Skin epidermis (tissue), 12 donors: ENCODE measurements at regions not wholly inside any gene's neighbourhood (a gene's known extent, or its start where the extent isn't known, plus 50 kb on each side); places are given as distances from the start of the nearest gene placed in this dataset.

Experiments used
- H3K27ac ChIP-seq, 21 experiments: fragments of 200-600 bp; sonication (generic) in 11 of 21; one replicate each; pipeline ENCODE4 v1.5.0; 2020; ENCODE audit warnings: mild to moderate bottlenecking in 3 of 21, inconsistent platforms in 2 of 21, moderate library complexity in 2 of 21
- H3K4me3 ChIP-seq, 7 experiments: fragments of 200-600 bp; sonication (generic) in 2 of 7; one replicate each; pipeline ENCODE4 v1.5.0; 2020; ENCODE audit warnings: inconsistent platforms in 2 of 7, mild to moderate bottlenecking in 2 of 7, moderate library complexity in 1 of 7

- Histone ChIP-seq H3K27ac (no peak overlapping the region), H3K4me3 (no peak overlapping the region)
These were observed 160.2 kb downstream of the ZPLD1 start for GRCh38 chr3:102595057-102595456.

GRCh38 chr3:102599819-102600576 is 165.2 kb downstream of the ZPLD1 start:
- H3K4me3 ChIP-seq: no peak overlapping the region
- no peak overlapping the region for H3K27ac ChIP-seq

- Histone ChIP-seq H3K27ac (no peak overlapping the region), H3K4me3 (no peak overlapping the region)
These were observed 170.3 kb downstream of the ZPLD1 start for GRCh38 chr3:102605153-102605552.

- H3K4me3 ChIP-seq: no peak overlapping the region
- no peak overlapping the region for H3K27ac ChIP-seq
These were observed 174.1 kb downstream of the ZPLD1 start for GRCh38 chr3:102608875-102609274.

DNA sequence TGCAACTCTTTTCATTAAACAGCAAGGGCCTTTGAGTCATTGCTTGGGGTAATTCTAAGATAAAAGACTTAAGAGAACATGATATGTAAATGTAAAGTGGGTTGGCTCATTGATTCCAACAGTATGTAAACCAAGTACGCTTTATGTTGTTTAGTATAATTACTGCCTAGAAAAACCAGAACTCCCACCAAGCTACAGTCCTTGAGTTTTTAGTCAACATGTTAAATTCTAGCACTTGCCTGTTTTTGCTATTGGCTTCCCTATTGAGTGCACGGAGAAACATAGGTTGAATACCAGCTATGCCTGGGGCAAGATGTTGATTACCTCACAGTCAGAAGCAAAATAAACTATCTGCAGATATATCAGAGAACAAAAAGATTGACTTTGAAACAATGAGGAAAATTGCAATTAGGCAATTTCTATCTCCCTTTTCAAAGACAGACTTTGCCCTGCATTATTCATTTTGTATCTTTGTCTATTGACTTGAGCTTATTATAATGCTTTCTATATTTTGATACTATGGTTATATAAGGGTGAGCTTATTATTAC is 179.3 kb downstream of the ZPLD1 start:
- Histone ChIP-seq H3K4me3 (no peak overlapping the region), H3K27ac (no peak overlapping the region)

DNA sequence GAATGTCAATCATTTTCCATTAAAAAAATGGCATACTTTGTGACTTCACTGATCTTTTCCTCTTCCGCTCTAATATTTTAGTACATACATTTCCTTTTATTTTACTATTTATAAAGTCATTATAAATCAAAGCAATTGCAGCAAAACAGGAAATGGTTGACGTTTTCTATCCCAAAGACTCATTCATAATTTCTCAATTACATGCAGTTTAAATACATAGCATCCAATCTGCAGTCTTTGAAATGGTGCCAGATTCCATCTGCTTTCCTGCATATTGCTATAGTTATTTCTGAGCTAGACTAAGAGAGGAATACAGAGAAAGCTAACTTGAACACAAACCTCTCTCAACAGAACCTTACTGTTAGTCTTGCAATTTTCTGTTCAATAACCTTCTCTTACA is 179.8 kb downstream of the ZPLD1 start:
- Histone ChIP-seq H3K4me3 (no peak overlapping the region), H3K27ac (no peak overlapping the region)

GRCh38 chr3:102617381-102617780 is 182.6 kb downstream of the ZPLD1 start:
- no peak overlapping the region for H3K27ac ChIP-seq
- no peak overlapping the region for H3K4me3 ChIP-seq

DNA sequence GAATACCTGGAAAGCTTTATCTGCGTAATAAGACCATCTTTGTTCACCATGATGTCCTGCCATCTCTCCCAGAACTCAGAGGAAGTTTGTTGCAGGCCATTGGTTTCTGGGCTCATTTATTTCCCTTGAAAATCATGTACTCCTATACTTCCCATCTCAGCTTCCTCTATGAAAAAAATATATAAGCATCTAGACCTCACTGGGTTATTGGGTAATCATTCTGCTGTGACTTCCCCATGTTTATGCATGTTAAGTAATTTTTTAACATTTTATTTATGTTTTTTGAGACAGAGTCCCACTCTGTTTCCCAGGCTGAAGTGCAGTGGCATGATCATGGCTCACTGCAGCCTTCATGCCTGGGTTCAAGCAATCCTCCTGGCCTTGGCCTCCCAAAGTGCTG is 184.5 kb downstream of the ZPLD1 start:
- H3K27ac ChIP-seq: no peak overlapping the region

GRCh38 chr3:102629943-102630342 is 195.1 kb downstream of the ZPLD1 start:
- Histone ChIP-seq H3K4me3 (no peak overlapping the region), H3K27ac (no peak overlapping the region)

More for the DNA sequence above, 184.5 kb downstream of the ZPLD1 start:
- no peak overlapping the region for H3K4me3 ChIP-seq

DNA sequence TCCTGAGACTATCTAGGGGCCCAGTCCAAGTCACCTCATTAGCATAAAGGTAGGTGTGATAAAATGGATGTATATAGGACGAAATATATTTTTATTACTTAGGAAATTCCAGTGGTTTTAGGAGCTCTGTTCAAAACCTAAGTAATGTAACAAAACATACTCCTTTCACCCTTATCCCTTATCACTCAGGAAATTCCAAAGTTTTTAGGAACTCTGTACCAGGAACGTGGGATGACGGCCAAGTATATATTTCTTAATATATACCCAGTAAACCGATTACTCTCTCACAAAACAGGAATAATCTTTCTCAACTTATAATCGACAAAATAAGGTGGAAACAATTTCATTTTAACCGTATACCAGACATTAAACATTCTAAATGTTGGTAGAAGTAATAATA is 195.7 kb downstream of the ZPLD1 start:
- no peak overlapping the region for H3K4me3 ChIP-seq

GRCh38 chr3:102643546-102643945 is 208.7 kb downstream of the ZPLD1 start:
- no peak overlapping the region for H3K4me3 ChIP-seq
- H3K27ac ChIP-seq: no peak overlapping the region

More for the DNA sequence above, 195.7 kb downstream of the ZPLD1 start:
- H3K27ac ChIP-seq: no peak overlapping the region

DNA sequence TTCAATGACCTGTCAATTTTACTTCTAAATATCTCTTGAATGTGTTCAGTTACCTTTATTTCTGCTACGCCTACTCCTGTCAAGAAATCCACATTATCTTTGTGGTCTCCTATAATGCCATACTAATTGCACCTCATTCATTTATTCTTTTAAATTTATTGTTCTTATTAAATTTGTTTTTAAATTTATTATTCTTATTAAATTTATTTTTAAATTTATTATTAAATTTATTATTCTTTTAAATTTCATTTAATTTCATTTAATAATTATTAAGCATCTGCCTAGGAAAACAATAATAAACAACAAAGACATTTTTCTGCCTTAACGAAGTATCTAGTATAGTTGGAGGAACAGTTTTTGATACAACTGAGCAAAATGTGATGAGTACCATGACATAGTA is 211.7 kb downstream of the ZPLD1 start:
- H3K4me3 ChIP-seq: no peak overlapping the region
- no peak overlapping the region for H3K27ac ChIP-seq

DNA sequence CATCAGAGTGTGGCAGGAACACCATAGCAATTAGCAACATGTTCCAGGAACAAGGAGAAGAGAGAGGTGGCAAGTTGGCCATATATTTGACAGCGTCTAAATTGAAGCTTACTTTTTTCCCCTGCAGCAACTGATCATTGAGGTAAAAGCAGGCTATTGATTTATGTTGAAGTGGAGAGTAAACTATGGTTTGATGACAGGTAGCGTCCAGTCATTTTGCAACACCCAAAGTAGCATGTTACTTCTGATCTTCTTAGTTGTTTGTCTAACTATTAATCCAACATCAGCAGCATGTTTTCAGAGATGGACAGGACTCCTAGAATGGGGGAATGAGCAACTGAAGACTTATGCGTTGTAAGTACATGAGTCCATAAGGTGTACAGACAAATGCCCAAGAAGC is 225.8 kb downstream of the ZPLD1 start:
- H3K27ac ChIP-seq: no peak overlapping the region
- no peak overlapping the region for H3K4me3 ChIP-seq

GRCh38 chr3:102661707-102662497 is 227.1 kb downstream of the ZPLD1 start:
- H3K4me3 ChIP-seq: no peak overlapping the region

GRCh38 chr3:102662498-102662772 is 227.6 kb downstream of the ZPLD1 start:
- Histone ChIP-seq H3K4me3 (no peak overlapping the region), H3K27ac (no peak overlapping the region)

More at GRCh38 chr3:102661707-102662497, 227.1 kb downstream of the ZPLD1 start:
- H3K27ac ChIP-seq: no peak overlapping the region

DNA sequence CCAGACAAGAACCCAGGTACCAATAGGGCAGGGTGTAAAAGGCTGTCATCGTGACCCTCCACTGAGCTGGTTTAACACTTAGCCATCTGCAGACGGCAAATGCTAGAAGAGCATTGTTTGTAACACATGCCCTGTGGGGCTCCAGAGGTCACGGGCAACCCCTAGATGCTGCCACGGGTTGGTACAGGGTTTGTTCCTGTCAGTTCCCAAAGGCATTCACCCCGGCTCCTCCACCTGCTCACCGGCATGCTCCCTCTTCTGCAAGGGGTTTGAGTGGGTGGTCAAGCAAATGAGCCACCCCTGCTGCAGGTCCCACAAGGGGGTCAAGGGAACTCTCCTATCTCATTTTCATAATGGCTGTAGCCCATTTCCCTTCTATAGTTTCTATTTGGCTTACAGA is 229.3 kb downstream of the ZPLD1 start:
- Histone ChIP-seq H3K4me3 (no peak overlapping the region), H3K27ac (no peak overlapping the region)

DNA sequence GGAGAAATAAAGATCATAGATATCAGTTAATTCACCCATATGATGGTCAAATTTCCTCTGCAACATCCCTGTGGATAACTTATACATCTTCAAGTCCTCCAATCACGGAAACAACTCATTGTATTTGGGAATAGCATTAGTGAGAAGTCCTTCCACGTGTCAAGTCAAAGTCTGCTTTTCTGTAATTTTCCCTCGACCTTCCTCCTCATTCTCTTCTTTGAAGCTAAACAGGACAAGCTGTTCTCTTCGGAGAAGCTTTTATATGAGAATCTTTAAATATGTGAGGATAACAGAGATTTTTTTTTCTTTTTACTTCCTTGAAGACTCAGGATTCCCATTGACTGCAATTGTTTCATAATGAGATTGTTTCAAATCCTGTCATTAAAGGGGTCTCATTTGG is 230.4 kb downstream of the ZPLD1 start:
- H3K4me3 ChIP-seq: no peak overlapping the region
- no peak overlapping the region for H3K27ac ChIP-seq

DNA sequence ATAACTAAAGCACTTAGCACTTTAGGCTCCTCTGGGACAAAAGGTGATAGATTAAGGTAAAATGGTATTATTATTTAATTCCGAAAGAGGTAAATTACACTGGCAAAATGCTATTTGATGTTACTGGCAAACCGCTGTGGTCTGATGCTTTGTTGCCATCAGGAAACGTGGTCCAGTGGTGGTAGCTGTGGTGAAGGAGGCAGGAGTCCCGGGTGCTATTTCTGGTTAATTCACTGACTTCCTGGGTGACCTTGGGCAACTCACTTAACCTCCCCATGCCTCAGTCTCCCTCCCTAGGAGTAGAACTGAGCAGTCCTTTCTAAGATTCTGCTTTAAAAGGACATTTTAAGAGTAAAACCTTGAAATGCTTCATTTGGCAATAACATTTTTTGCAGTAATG is 233.4 kb downstream of the ZPLD1 start:
- H3K4me3 ChIP-seq: no peak overlapping the region
- H3K27ac ChIP-seq: no peak overlapping the region

GRCh38 chr3:102670986-102671385 is 236.2 kb downstream of the ZPLD1 start:
- Histone ChIP-seq H3K27ac (no peak overlapping the region), H3K4me3 (no peak overlapping the region)

DNA sequence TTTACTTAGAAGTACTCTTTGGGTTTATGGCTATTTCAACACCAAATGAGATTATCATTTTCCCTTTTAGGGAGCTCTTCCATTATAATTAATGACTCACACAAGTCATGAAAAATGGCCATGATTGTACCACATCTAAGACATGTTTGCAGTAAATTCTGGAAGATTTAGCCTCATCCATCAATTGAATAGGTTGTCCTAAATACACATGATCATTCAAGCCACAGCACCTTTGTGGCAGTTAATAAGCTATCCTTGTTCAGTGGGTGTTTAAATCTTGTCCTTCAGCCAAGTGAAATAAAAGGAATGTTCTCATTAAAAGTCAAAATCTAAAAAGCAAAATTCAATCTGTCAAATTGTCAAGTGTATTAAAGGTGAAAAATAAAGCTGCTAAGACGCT is 237.5 kb downstream of the ZPLD1 start:
- H3K27ac ChIP-seq: no peak overlapping the region
- no peak overlapping the region for H3K4me3 ChIP-seq
